Glomerular endothelial cell (primary cell): ENCODE measurements at regions not wholly inside any gene's neighbourhood (a gene's known extent, or its start where the extent isn't known, plus 50 kb on each side); places are given as distances from the start of the nearest gene placed in this dataset.

ENCODE experiments used
- DNase-seq: peaks from one replicate; pipeline ENCODE4 v3.0.0-alpha.2; 2011; ENCODE audit warnings: low read depth, low spot score; ENCODE audit errors: extremely low read depth

GRCh38 chr18:25962919-25963318 lies 127.5 kb downstream of the SS18 start:
- no peak for DNase-seq

GRCh38 chr18:25962176-25962575 lies 128.2 kb downstream of the SS18 start:
- DNase-seq, result no peak

GRCh38 chr18:25957017-25957416 lies 133.4 kb downstream of the SS18 start:
- DNase-seq, result no peak

- no peak for DNase-seq
Observed at GRCh38 chr18:25953111-25953510, 137.3 kb downstream of the SS18 start.

GRCh38 chr18:25950321-25950720 lies 140.1 kb downstream of the SS18 start:
- DNase-seq, result no peak

- DNase-seq, result no peak
Observed at GRCh38 chr18:25946540-25946939, 143.9 kb downstream of the SS18 start.

- no peak for DNase-seq
Observed at GRCh38 chr18:25935356-25935755, 155.1 kb downstream of the SS18 start.

GRCh38 chr18:25931126-25931525 lies 159.3 kb downstream of the SS18 start:
- DNase-seq, result no peak

GRCh38 chr18:25929787-25930186 lies 160.6 kb downstream of the SS18 start:
- DNase-seq, result no peak

- DNase-seq, result no peak
Observed at GRCh38 chr18:25927830-25928229, 162.6 kb downstream of the SS18 start.

GRCh38 chr18:25923193-25923592 lies 167.2 kb downstream of the SS18 start:
- no peak for DNase-seq

- peak; percentile 7 for DNase-seq
Observed at GRCh38 chr18:25921677-25922421, 168.6 kb downstream of the SS18 start.

GRCh38 chr18:25915907-25916306 lies 174.5 kb downstream of the SS18 start:
- no peak for DNase-seq

GRCh38 chr18:25898965-25899364 lies 191.4 kb downstream of the SS18 start:
- DNase-seq, result no peak

GRCh38 chr18:25896956-25897355 lies 193.5 kb downstream of the SS18 start:
- DNase-seq, result no peak

- peak; percentile 27 for DNase-seq
Observed at GRCh38 chr18:25896178-25896780, 194.1 kb downstream of the SS18 start.

- DNase-seq, result no peak
Observed at GRCh38 chr18:25895518-25895917, 194.9 kb downstream of the SS18 start.

GRCh38 chr18:25886283-25886682 lies 204.1 kb downstream of the SS18 start:
- DNase-seq, result no peak

GRCh38 chr18:25883091-25883490 lies 207.3 kb downstream of the SS18 start:
- DNase-seq, result no peak

- DNase-seq, result no peak
Observed at GRCh38 chr18:25881149-25881548, 209.3 kb downstream of the SS18 start.

- no peak for DNase-seq
Observed at GRCh38 chr18:25880441-25880840, 210.0 kb downstream of the SS18 start.

GRCh38 chr18:25876330-25876948 lies 214.0 kb downstream of the SS18 start:
- DNase-seq, result no peak
